HG03025 (cell line): ENCODE measurements at regions not wholly inside any gene's neighbourhood (a gene's known extent, or its start where the extent isn't known, plus 50 kb on each side); places are given as distances from the start of the nearest gene placed in this dataset.

Source experiments
- ATAC-seq: cut with Tn5 transposase; IDR thresholded peaks from one replicate; pipeline ENCODE4 v1.9.1; 2021; ENCODE audit warnings: mild to moderate bottlenecking, moderate library complexity; ENCODE audit not compliant: unreplicated experiment, low FRiP score

- no peak for ATAC-seq
These were observed 977.5 kb upstream of the LRFN5 start for GRCh38 chr14:40629144-40629543.

- no peak for ATAC-seq
These were observed 983.0 kb upstream of the LRFN5 start for GRCh38 chr14:40623643-40624042.

DNA sequence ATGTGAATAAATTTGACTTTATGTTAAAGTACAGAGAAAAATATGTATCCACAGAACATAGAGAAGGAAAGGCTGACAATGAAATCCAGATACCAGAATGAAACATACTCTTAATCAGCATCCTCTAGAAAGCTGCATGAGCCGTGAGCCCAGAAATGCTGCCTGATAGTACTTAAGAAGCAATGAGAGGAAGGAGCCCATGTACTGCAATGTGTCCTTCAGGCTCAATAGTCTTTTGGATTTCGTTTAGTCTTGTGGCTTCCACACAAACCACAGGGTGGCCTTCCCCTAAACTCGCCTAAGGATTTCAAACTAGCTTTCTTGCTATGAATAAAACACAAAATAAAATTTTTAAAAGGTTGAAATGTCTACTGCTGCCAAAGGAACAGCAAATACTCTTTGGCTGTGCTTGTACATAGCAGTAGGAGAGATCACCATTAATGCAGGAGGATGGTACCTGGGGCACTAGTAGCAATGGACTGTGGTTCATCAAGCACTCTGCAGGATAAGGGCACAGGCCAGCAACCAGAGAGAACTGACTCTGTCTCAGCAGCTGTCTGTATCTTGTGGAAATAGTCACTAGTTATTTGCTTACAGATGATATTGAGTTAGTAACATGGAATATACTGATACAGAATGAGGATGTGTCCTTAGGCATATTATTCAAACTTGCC lies 988.3 kb upstream of the LRFN5 start:
- ATAC-seq: no peak

DNA sequence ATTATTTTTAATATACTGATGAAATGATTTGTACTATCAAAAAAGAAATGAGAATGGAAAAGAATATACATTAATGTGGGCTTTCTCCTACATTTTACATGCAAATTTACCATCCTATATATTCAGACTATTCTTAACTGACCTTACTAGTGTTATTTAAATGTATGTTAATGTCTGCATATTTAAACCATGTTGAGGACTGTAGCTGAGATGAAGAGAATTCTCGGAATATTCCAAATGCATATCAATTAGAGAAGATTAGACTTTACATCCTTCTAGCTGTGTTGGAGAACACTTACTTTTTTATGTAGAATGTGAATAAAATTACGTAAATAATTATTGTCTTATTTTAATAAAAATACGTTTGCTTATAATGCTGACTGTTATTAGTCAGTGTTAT lies 990.1 kb upstream of the LRFN5 start:
- ATAC-seq: no peak

GRCh38 chr14:40601063-40601462 lies 1005.6 kb upstream of the LRFN5 start:
- ATAC-seq: no peak

- ATAC-seq: no peak
These were observed 1007.0 kb upstream of the LRFN5 start for GRCh38 chr14:40599725-40600124.

- no peak for ATAC-seq
These were observed 1025.4 kb upstream of the LRFN5 start for GRCh38 chr14:40581264-40581663.

GRCh38 chr14:40576880-40577478 lies 1029.7 kb upstream of the LRFN5 start:
- ATAC-seq: no peak

DNA sequence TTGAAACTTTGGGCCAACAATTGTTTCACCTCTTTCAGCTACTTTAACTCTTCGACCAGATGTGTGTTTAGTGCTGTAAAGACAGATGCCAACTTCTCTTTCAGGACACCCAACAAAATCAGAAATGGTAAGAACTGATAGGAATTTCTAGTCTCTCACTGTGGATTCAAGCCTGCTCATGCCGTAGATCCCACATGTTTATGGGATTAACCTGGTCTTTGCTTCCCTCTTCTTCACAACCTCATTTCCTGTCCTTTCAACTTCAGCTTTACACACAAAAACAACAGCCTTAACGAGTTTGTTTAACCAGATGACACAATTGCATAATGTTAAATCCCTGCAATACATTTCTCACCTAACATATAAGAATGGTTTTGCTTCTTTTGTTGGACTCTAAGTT lies 1031.9 kb upstream of the LRFN5 start:
- no peak for ATAC-seq

- ATAC-seq: no peak
These were observed 1081.4 kb upstream of the LRFN5 start for GRCh38 chr14:40525314-40525713.

GRCh38 chr14:40523123-40523522 lies 1083.6 kb upstream of the LRFN5 start:
- ATAC-seq: no peak

GRCh38 chr14:40494483-40494882 lies 1062.2 kb upstream of the FBXO33 start:
- ATAC-seq: no peak

DNA sequence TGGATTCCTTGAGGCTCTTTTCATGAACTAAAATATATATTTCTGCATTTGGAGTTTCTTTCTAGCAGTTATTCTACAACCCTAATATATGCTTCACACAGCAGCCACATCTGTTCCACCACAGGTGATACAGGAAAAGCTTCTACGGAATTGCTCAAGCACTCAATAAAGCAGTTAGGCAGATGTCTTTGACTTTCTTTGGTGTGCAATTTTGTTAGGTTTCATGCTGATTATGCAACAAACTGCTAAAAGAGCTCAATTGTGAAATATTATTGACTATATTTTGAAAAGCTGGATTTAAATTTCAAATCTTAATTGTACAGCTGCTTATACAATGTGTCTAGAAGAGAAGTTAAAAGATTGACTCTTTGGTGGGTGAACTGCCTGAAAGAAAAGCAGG lies 1055.6 kb upstream of the FBXO33 start:
- ATAC-seq: no peak

- ATAC-seq: no peak
These were observed 1053.5 kb upstream of the FBXO33 start for GRCh38 chr14:40485688-40486087.

DNA sequence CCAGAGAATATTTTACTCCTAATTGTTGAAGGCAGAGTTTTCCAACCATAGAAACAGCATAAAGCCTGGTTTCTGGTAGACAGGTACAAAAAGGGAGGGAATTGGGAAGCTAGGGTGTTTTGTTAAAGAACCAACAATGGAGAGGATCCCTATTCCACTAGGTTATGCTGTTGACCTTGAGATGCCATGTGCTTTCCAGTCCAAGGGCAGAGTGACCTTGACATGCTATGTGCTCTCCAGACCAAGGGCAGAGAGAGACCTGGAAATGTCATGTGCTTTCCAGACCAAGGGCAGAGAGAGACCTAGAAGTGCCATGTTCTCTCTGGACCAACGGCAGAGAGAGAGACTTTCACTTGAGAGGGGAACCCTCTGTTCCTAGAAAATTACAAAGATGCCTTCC lies 1043.8 kb upstream of the FBXO33 start:
- no peak for ATAC-seq

GRCh38 chr14:40467969-40468368 lies 1035.7 kb upstream of the FBXO33 start:
- no peak for ATAC-seq

DNA sequence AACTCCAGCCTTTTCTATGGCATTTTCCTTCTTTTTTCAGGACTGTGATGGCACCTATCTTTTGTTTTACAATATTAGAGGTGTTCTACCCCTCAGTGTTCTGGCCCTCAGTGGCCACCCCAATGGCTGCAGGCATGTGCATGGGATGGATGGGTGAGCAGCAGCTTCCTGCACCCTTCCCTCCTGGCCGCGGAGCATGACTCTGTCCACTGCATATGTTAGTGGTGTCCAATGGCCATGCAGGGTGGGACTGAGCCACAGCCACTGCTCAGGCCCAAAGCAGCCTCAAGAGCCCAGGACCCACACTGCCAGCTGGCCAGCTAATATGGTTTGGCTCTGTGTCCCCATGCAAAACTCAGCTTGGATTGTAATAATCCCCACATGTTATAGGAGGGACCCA lies 1032.3 kb upstream of the FBXO33 start:
- no peak for ATAC-seq

DNA sequence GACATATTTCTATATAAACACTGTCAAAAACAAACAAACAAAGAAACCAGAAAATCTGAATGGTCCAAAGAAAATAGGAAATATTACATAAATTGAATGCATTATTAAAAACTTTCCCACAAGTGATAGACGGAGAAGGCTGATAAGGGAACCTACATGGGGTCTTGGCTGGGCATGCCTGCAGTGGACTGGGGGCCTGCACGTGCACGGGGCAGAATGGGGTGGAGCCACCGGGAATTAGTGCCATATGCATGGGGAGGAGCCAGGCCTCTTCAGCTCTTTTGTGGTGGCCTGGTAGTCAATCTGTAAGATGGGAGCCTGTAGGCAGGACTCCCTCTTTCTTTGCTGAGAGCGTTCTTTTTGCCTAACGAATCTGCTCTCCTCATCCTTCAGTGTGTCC lies 1031.7 kb upstream of the FBXO33 start:
- ATAC-seq: no peak

- no peak for ATAC-seq
These were observed 1020.4 kb upstream of the FBXO33 start for GRCh38 chr14:40452674-40453073.

- no peak for ATAC-seq
These were observed 1014.8 kb upstream of the FBXO33 start for GRCh38 chr14:40447017-40447416.

DNA sequence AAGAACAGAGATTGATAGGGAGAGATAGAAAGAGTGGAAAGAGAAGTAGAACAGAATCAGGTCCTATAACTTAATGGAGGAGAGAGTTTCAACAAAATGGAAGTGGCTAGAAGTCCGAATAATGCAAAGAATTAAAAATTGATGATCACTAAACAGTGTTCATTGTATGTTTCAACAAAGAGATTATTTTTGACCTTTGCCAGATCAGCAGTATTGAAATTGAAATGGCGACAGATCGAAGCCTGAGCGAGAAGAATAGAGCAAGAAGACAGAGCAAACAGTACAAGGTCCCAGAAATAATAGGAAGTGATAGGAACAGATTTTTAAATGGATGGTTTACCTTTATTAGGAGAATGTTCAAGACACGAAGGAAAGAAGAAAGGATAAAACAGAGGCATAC lies 1012.8 kb upstream of the FBXO33 start:
- no peak for ATAC-seq

DNA sequence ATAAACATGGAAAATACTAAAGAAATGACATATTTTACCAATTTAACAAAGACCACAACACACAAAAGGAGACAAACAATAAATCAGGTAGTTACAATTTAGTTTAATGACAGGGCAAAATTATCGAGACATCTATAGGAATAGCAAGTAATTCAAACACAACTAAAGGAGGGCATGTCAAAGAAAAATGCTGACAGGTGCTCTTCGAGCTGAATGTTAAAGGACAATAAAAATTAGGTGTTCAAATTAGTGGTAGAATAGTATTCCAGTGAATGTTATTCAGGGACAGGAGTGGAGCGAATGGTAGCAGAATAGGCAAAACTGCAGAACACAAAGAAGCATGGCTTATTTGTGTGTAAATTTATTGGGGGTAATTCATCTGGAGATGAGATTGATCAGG lies 1004.3 kb upstream of the FBXO33 start:
- no peak for ATAC-seq
